ENCODE measurements at regions not wholly inside any gene's neighbourhood (a gene's known extent, or its start where the extent isn't known, plus 50 kb on each side); places are given as distances from the start of the nearest gene placed in this dataset.

- TF ChIP-seq CTCF (IDR thresholded peaks at IDR 0.05 in 4 of 5, conservative IDR thresholded peaks at IDR 0.05 in 1 of 5) = no peak
- no peak for TF ChIP-seq POLR2A (IDR thresholded peaks at IDR 0.05)
Measured at GRCh38 chr2:75959724-75960471, 249.2 kb upstream of the GCFC2 start.
